Lower leg skin (tissue), 4 donors: ENCODE measurements at regions not wholly inside any gene's neighbourhood (a gene's known extent, or its start where the extent isn't known, plus 50 kb on each side); places are given as distances from the start of the nearest gene placed in this dataset.

Experiments
- DNase-seq, 2 donors: peaks; one replicate each; pipeline ENCODE4 v3.0.0-alpha.2; 2019; ENCODE audit warnings: low spot score in 2 of 2
- H3K4me3 ChIP-seq: fragments of 200-600 bp; sonication (generic); 2 replicates; pipeline ENCODE4 v1.5.1; 2017; ENCODE audit warnings: mild to moderate bottlenecking, low read depth; ENCODE audit not compliant: poor library complexity, severe bottlenecking
- POLR2A ChIP-seq, 2 donors: fragments of 450-650 bp; IDR thresholded peaks; one replicate each; pipeline ENCODE4 v1.6.1; 2016 to 2017; ENCODE audit warnings: antibody characterized with exemption in 2 of 2, mild to moderate bottlenecking in 1 of 2, moderate library complexity in 1 of 2
- WGBS, 2 donors: methylation state at CpG; one replicate each; pipeline ENCODE4 v1.1.5; 2018; 5-methylcytosine and 5-hydroxymethylcytosine counted together
- intact Hi-C: fragments of 100-400 bp; cut with DNase I; formaldehyde crosslinking; loops from one replicate; pipeline ENCODE4 v1.15.0; 2023; ENCODE audit warnings: low total_unique reads
- TF ChIP-seq, protein P1 (sequence below), 3 donors: fragments of 450-650 bp; IDR thresholded peaks; one replicate each; pipeline ENCODE4 v1.5.1; 2016; ENCODE audit warnings: antibody characterized with exemption in 3 of 3, mild to moderate bottlenecking in 3 of 3, moderate library complexity in 2 of 3

DNA sequence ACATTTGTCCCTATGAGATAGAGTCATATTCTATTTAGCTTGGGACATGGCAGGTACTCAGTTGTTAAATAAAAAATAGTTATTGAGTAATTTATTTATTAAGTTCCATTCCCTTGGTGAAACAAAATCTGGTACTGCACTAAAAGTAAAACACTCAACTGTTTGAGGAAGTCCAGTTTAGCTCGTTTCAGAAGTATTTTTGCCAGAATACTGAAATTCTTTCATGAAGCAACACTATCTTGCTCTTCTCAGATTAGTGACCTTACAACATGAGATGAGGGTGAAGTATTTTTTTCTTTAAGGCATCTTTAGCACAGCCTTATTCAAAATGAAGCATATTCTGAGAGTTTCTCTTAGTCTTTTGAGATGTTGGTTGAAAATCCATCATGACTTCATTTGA lies 106.0 kb downstream of the ZNF365 start:
- no peak for TF ChIP-seq POLR2A (IDR thresholded peaks at IDR 0.05)
- TF ChIP-seq, protein P1, sequence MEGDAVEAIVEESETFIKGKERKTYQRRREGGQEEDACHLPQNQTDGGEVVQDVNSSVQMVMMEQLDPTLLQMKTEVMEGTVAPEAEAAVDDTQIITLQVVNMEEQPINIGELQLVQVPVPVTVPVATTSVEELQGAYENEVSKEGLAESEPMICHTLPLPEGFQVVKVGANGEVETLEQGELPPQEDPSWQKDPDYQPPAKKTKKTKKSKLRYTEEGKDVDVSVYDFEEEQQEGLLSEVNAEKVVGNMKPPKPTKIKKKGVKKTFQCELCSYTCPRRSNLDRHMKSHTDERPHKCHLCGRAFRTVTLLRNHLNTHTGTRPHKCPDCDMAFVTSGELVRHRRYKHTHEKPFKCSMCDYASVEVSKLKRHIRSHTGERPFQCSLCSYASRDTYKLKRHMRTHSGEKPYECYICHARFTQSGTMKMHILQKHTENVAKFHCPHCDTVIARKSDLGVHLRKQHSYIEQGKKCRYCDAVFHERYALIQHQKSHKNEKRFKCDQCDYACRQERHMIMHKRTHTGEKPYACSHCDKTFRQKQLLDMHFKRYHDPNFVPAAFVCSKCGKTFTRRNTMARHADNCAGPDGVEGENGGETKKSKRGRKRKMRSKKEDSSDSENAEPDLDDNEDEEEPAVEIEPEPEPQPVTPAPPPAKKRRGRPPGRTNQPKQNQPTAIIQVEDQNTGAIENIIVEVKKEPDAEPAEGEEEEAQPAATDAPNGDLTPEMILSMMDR (IDR thresholded peaks at IDR 0.05), result no peak
- intact Hi-C loops, result no loop called here
- no peak for DNase-seq
- 31 to 36% methylated on average over 1 of the region's 1 CpG for WGBS, 2 donors
- no peak overlapping the region for H3K4me3 ChIP-seq

DNA sequence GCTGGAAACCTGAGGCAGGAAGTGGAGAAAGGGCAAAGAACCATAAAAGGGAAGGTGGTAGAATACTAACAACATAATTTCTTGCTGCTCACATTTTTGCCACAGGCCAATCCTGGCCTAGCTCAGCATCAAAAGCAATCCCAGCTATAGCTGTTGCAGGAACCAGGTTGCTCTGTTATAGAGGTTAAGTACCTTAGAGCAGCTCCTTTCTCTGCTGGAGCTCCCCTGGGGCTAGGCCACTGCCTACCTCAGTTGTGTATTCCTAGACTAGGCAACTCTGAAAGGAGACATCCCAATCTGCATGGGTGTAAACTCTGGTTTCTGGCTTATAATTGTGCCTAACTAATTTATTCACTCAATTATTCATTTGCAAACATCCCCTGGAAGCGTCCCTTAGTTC lies 108.4 kb downstream of the ZNF365 start:
- intact Hi-C loops, result no loop called here
- TF ChIP-seq, protein P1 (IDR thresholded peaks at IDR 0.05), result no peak
- TF ChIP-seq POLR2A (IDR thresholded peaks at IDR 0.05), result no peak
- DNase-seq, result no peak
- H3K4me3 ChIP-seq, result no peak overlapping the region
- 79 to 96% methylated on average over 1 of the region's 1 CpG for WGBS, 2 donors

DNA sequence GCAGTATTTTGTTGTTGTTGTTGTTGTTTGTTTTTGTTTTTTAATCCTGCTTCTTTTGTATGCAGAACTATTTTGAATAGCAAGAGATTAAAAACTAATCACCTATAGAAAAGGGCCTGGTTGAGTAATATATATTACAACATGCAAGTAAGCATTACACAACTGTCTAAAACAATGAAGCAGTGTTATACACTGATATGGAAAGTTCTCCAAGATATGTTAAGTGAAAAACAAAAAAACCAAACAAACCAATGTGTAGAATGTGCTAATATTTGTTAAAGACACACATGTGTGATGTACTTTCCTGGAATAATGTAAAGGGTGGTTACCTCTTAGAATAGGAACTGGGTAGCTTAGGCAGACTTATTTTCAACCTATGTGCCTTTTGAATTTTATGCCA lies 117.4 kb downstream of the ZNF365 start:
- intact Hi-C loops, result no loop called here
- no peak for DNase-seq
- TF ChIP-seq, protein P1 (IDR thresholded peaks at IDR 0.05), result no peak
- TF ChIP-seq POLR2A (IDR thresholded peaks at IDR 0.05), result no peak
- H3K4me3 ChIP-seq, result no peak overlapping the region

DNA sequence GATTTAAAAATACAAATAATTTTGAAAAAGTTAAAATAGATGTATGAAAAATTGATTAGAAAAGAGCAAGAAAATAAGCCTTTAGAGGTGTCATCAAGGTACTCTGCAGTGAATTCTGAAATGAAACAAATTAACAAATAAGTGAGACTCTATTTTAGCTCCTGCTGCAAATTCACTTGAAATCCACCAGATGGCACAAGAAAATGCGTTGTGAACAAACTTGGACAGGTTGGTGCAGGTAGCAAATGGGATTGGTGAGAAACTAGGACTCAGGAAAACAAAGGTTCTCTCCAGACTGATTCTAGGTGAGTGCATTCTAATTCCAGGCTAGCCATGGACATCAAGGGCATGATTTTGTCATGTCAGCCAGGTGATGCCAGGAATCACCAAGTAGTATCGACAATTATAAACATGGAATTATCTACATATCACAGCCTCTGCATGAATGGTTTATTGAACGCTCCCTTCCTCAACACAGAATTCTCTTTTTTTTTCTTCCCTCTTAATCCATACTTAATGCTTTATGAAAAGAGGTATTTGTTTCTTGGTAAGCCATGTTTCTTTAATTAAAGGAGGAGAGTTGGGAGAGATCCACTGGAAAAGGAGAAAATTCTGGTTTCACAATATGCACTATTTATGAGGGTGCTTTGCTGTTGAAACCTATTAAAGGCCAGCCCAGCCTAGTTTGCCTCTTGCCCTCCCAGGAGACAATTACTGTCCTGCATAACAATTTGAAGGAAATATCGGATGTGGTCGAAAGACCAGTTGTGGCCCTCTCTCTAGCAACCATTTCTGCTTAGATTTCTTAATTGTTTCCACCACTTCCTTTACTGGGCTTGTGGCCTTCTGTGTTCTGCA lies 118.1 kb downstream of the ZNF365 start:
- H3K4me3 ChIP-seq, result no peak overlapping the region
- 45 to 52% methylated on average over 5 of the region's 5 CpGs for WGBS, 2 donors
- intact Hi-C loops, result no loop called here
- no peak for TF ChIP-seq POLR2A (IDR thresholded peaks at IDR 0.05)
- TF ChIP-seq, protein P1 (IDR thresholded peaks at IDR 0.05), result no peak
- peak in 1 of 2 donors; percentile 16 for DNase-seq

DNA sequence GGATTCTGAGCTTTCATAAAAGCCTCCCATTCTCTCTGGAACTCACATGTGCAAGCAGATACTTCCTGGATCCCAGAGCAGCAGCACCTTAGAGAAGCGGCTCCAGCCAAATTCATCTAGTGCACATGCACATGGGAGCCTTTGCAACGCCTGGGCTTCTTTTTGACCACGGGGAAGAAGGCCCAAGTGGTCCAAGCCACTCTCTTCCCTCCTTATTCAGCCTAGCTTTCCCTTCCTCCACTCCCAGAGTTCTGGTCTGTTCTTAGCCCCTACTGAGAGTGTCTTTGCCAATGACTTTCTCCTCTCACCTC lies 118.7 kb downstream of the ZNF365 start:
- H3K4me3 ChIP-seq, result no peak overlapping the region
- no peak for DNase-seq
- intact Hi-C loops, result no loop called here
- WGBS, 2 donors, result 60 to 64% methylated on average over 3 of the region's 3 CpGs
- no peak for TF ChIP-seq POLR2A (IDR thresholded peaks at IDR 0.05)
- TF ChIP-seq, protein P1 (IDR thresholded peaks at IDR 0.05), result no peak

GRCh38 chr10:62496925-62497324 lies 122.8 kb downstream of the ZNF365 start:
- intact Hi-C loops, result no loop called here

More at GRCh38 chr10:62496925-62497324, 122.8 kb downstream of the ZNF365 start:
- H3K4me3 ChIP-seq, result no peak overlapping the region
- no peak for TF ChIP-seq POLR2A (IDR thresholded peaks at IDR 0.05)
- TF ChIP-seq, protein P1 (IDR thresholded peaks at IDR 0.05), result no peak
- WGBS, 2 donors, result 46 to 56% methylated on average over 3 of the region's 3 CpGs
- no peak for DNase-seq
